ENCODE measurements at regions not wholly inside any gene's neighbourhood (a gene's known extent, or its start where the extent isn't known, plus 50 kb on each side); places are given as distances from the start of the nearest gene placed in this dataset.

DNA sequence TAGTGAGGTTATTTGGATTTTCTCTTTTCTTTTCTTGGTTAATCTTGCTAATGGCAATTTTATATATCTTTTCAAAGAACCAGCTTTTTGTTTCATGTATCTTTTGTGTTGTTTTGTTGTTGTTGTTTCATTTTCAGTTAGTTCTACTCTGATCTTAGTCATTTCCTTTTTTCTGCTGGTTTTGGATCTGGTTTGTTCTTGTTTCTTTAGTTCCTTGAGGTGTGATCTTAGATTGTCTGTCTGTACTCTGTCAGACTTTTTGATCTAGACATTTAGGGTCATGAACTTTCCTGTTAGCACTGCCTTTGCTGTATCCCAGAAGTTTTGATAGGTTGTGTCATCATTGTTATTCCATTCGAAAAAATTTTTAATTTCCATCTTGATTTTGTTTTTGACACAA lies 399.7 kb downstream of the TLE1 start:
- no peak for TF ChIP-seq EZH2 (IDR thresholded peaks at IDR 0.05; ENCODE audit: low read length)
- TF ChIP-seq CTCF (optimal IDR thresholded peaks at IDR 0.05 in 1 of 3, IDR thresholded peaks at IDR 0.05 in 1 of 3, conservative IDR thresholded peaks at IDR 0.05 in 1 of 3; ENCODE audit: extremely low read depth in 1 of 3, insufficient read depth in 2 of 3, low read length in 3 of 3), result no peak
- Histone ChIP-seq H3K9ac (ENCODE audit: control insufficient read depth, extremely low read depth, insufficient read depth, low read length) (no peak overlapping the region), H3K4me3 (ENCODE audit: control insufficient read depth in 2 of 3, extremely low read depth in 1 of 3, insufficient read depth in 2 of 3, low read depth in 1 of 3, low read length in 3 of 3) (no peak overlapping the region), H3K27me3 (ENCODE audit: control insufficient read depth, extremely low read depth, insufficient read depth, low read length) (no peaks in the 10 kb centered on the region), H3K36me3 (ENCODE audit: control insufficient read depth in 2 of 2, extremely low read depth in 1 of 2, insufficient read depth in 2 of 2, low read length in 2 of 2) (no peaks in the 10 kb centered on the region), H3K79me2 (ENCODE audit: control insufficient read depth, insufficient read depth, low read length) (no peaks in the 10 kb centered on the region), H4K20me1 (ENCODE audit: control insufficient read depth, extremely low read depth, insufficient read depth, low read length) (no peaks in the 10 kb centered on the region), H3K9me3 (ENCODE audit: control insufficient read depth, low read depth, low read length) (no peaks in the 10 kb centered on the region), H3K4me1 (ENCODE audit: control insufficient read depth, extremely low read depth, insufficient read depth, low read length) (no peaks in the 10 kb centered on the region), H3K4me2 (ENCODE audit: control insufficient read depth, extremely low read depth, insufficient read depth, low read depth, low read length) (no peak overlapping the region), H2AFZ (ENCODE audit: control insufficient read depth, low read length) (no peak overlapping the region), H3K27ac (ENCODE audit: control insufficient read depth, insufficient read depth, low read length) (no peak overlapping the region), H3K9me1 (ENCODE audit: control insufficient read depth, extremely low read depth, insufficient read depth, low read length) (no peaks in the 10 kb centered on the region)
- dilution Hi-C loops (cut with MboI; ENCODE audit: extremely low pct_ligation_motif_present, low sequenced_read_pairs), result no loop called here
- FAIRE-seq, result no peak
- no peak for DNase-seq (ENCODE audit: low read depth, low spot score)

GRCh38 chr9:81268048-81268447 lies 421.3 kb downstream of the TLE1 start:
- TF ChIP-seq CTCF (optimal IDR thresholded peaks at IDR 0.05 in 1 of 3, IDR thresholded peaks at IDR 0.05 in 1 of 3, conservative IDR thresholded peaks at IDR 0.05 in 1 of 3; ENCODE audit: extremely low read depth in 1 of 3, insufficient read depth in 2 of 3, low read length in 3 of 3) (no peak), EZH2 (IDR thresholded peaks at IDR 0.05; ENCODE audit: low read length) (no peak)
- Histone ChIP-seq H3K9me3 (ENCODE audit: control insufficient read depth, low read depth, low read length) (peaks cover 3% of the 10 kb centered on the region), H3K36me3 (ENCODE audit: control insufficient read depth in 2 of 2, extremely low read depth in 1 of 2, insufficient read depth in 2 of 2, low read length in 2 of 2) (no peaks in the 10 kb centered on the region), H3K27ac (ENCODE audit: control insufficient read depth, insufficient read depth, low read length) (no peak overlapping the region), H3K9me1 (ENCODE audit: control insufficient read depth, extremely low read depth, insufficient read depth, low read length) (no peaks in the 10 kb centered on the region), H3K27me3 (ENCODE audit: control insufficient read depth, extremely low read depth, insufficient read depth, low read length) (no peaks in the 10 kb centered on the region), H3K4me2 (ENCODE audit: control insufficient read depth, extremely low read depth, insufficient read depth, low read depth, low read length) (no peak overlapping the region), H3K4me1 (ENCODE audit: control insufficient read depth, extremely low read depth, insufficient read depth, low read length) (peaks cover 7% of the 10 kb centered on the region), H3K4me3 (ENCODE audit: control insufficient read depth in 2 of 3, extremely low read depth in 1 of 3, insufficient read depth in 2 of 3, low read depth in 1 of 3, low read length in 3 of 3) (no peak overlapping the region), H3K79me2 (ENCODE audit: control insufficient read depth, insufficient read depth, low read length) (no peaks in the 10 kb centered on the region), H2AFZ (ENCODE audit: control insufficient read depth, low read length) (no peak overlapping the region), H4K20me1 (ENCODE audit: control insufficient read depth, extremely low read depth, insufficient read depth, low read length) (no peaks in the 10 kb centered on the region), H3K9ac (ENCODE audit: control insufficient read depth, extremely low read depth, insufficient read depth, low read length) (no peak overlapping the region)
- dilution Hi-C loops (cut with MboI; ENCODE audit: extremely low pct_ligation_motif_present, low sequenced_read_pairs), result no loop called here
- FAIRE-seq, result no peak
- DNase-seq (ENCODE audit: low read depth, low spot score), result no peak
